GM23338 (cell line): ENCODE measurements at regions not wholly inside any gene's neighbourhood (a gene's known extent, or its start where the extent isn't known, plus 50 kb on each side); places are given as distances from the start of the nearest gene placed in this dataset.

Experiments
- ATAC-seq: fragments of 200-7000 bp; cut with Tn5 transposase; 3 replicates; pipeline ENCODE4 v1.9.1; 2020
- DNase-seq: peaks from one replicate; pipeline ENCODE4 v3.0.0-alpha.2; 2015; ENCODE audit warnings: low spot score
- H2AFZ ChIP-seq: fragments of 200-600 bp; sonication (generic); 2 replicates; pipeline ENCODE4 v1.8.0; 2016; ENCODE audit warnings: antibody characterized with exemption, mild to moderate bottlenecking, moderate library complexity
- H3F3A ChIP-seq: fragments of 200-600 bp; sonication (generic); replicated peaks from 2 replicates; pipeline ENCODE4 v1.8.0; 2017; ENCODE audit warnings: antibody characterized with exemption, mixed run types, low read depth
- H3K27ac ChIP-seq: fragments of 200-600 bp; sonication (generic); 2 replicates; pipeline ENCODE4 v1.6.1; 2016; ENCODE audit warnings: low read depth
- H3K27me3 ChIP-seq: fragments of 200-600 bp; sonication (generic); 2 replicates; pipeline ENCODE4 v1.8.0; 2016; ENCODE audit warnings: mild to moderate bottlenecking, mixed run types, moderate library complexity; ENCODE audit not compliant: insufficient read depth
- H3K36me3 ChIP-seq: fragments of 200-600 bp; sonication (generic); 2 replicates; pipeline ENCODE4 v1.8.0; 2016; ENCODE audit warnings: mild to moderate bottlenecking; ENCODE audit not compliant: insufficient read depth
- H3K4me1 ChIP-seq: fragments of 200-600 bp; sonication (generic); 2 replicates; pipeline ENCODE4 v1.8.0; 2016; ENCODE audit warnings: mild to moderate bottlenecking, moderate library complexity; ENCODE audit not compliant: insufficient read depth
- H3K4me2 ChIP-seq: fragments of 200-600 bp; sonication (generic); 2 replicates; pipeline ENCODE4 v1.7.1; 2017; ENCODE audit warnings: mixed run types
- H3K4me3 ChIP-seq: fragments of 200-600 bp; sonication (generic); 2 replicates; pipeline ENCODE4 v1.6.1; 2016; ENCODE audit warnings: mixed run types
- H3K79me2 ChIP-seq: fragments of 200-600 bp; sonication (generic); replicated peaks from 2 replicates; pipeline ENCODE4 v1.8.0; 2017; ENCODE audit warnings: mild to moderate bottlenecking; ENCODE audit not compliant: insufficient read depth
- H3K9me2 ChIP-seq: fragments of 200-600 bp; sonication (generic); 2 replicates; pipeline ENCODE4 v1.8.0; 2017; ENCODE audit not compliant: insufficient read depth
- H4K20me1 ChIP-seq: fragments of 200-600 bp; sonication (generic); replicated peaks from 2 replicates; pipeline ENCODE4 v1.8.0; 2017; ENCODE audit warnings: mild to moderate bottlenecking; ENCODE audit not compliant: insufficient read depth
- H3K27ac Mint-ChIP-seq: 2 replicates; pipeline ENCODE4 v1.8.0; 2020; ENCODE audit warnings: inconsistent platforms, mild to moderate bottlenecking, moderate library complexity, mixed read lengths
- H3K27me3 Mint-ChIP-seq: 3 replicates; pipeline ENCODE4 v1.8.0; 2022; ENCODE audit warnings: low read depth, mild to moderate bottlenecking, moderate library complexity, mixed read lengths, inconsistent platforms; ENCODE audit not compliant: insufficient read depth, poor library complexity
- H3K36me3 Mint-ChIP-seq: 3 replicates; pipeline ENCODE4 v1.8.0; 2021; ENCODE audit warnings: low read depth, mild to moderate bottlenecking, inconsistent platforms, moderate library complexity, mixed read lengths
- H3K4me1 Mint-ChIP-seq: 3 replicates; pipeline ENCODE4 v1.8.0; 2020; ENCODE audit warnings: mild to moderate bottlenecking, inconsistent platforms, mixed read lengths
- H3K4me3 Mint-ChIP-seq: 3 replicates; pipeline ENCODE4 v1.8.0; 2021; ENCODE audit warnings: moderate library complexity, mild to moderate bottlenecking, inconsistent platforms, mixed read lengths
- H3K9me3 Mint-ChIP-seq: 3 replicates; pipeline ENCODE4 v1.8.0; 2020; ENCODE audit warnings: moderate library complexity, mild to moderate bottlenecking, inconsistent platforms, mixed read lengths
- CREB1 ChIP-seq: fragments of 250-450 bp; sonication (Bioruptor Pico); IDR thresholded peaks from 2 replicates; pipeline ENCODE4 v1.5.0; 2020; ENCODE audit warnings: low read depth, mild to moderate bottlenecking, moderate library complexity
- CTCF ChIP-seq, 2 experiments: fragments of 200-600 bp in 1 of 2; sonication (generic) in 1 of 2; conservative IDR thresholded peaks; 2 replicates each; pipeline versions ENCODE4 v1.5.1 to v1.6.1; 2016 to 2017; ENCODE audit warnings: antibody characterized with exemption in 2 of 2, low read depth in 2 of 2, mild to moderate bottlenecking in 2 of 2, moderate library complexity in 1 of 2
- ETS1 ChIP-seq: IDR thresholded peaks from 2 replicates; pipeline ENCODE4 v1.6.1; 2016; ENCODE audit warnings: antibody characterized with exemption
- EZH2 ChIP-seq: fragments of 200-600 bp; sonication (generic); IDR thresholded peaks from one replicate; pipeline ENCODE4 v1.8.0; 2017; ENCODE audit warnings: antibody characterized with exemption, mild to moderate bottlenecking, low read depth; ENCODE audit not compliant: unreplicated experiment
- EZH2phosphoT487 ChIP-seq: fragments of 200-600 bp; sonication (generic); IDR thresholded peaks from one replicate; pipeline ENCODE4 v1.8.1; 2018; ENCODE audit warnings: antibody characterized with exemption; ENCODE audit not compliant: unreplicated experiment
- JUNB ChIP-seq: IDR thresholded peaks from one replicate; pipeline ENCODE4 v1.6.1; 2016; ENCODE audit warnings: antibody characterized with exemption; ENCODE audit not compliant: unreplicated experiment
- NANOG ChIP-seq: IDR thresholded peaks from 2 replicates; pipeline ENCODE4 v1.6.1; 2016; ENCODE audit warnings: antibody characterized with exemption, borderline replicate concordance
- POLR2AphosphoS5 ChIP-seq: IDR thresholded peaks from 2 replicates; pipeline ENCODE4 v1.6.1; 2016; ENCODE audit warnings: antibody characterized with exemption, low read depth
- REST ChIP-seq: IDR thresholded peaks from one replicate; pipeline ENCODE4 v1.6.1; 2018; ENCODE audit warnings: antibody characterized with exemption; ENCODE audit not compliant: unreplicated experiment
- STAT1 ChIP-seq: IDR thresholded peaks from one replicate; pipeline ENCODE4 v1.6.1; 2016; ENCODE audit warnings: antibody characterized with exemption; ENCODE audit not compliant: unreplicated experiment
- ZNF114 ChIP-seq: fragments of 250-450 bp; sonication (Bioruptor Pico); IDR thresholded peaks from 2 replicates; pipeline ENCODE4 v1.5.0; 2020; ENCODE audit warnings: mild to moderate bottlenecking, moderate library complexity
- ZNF331 ChIP-seq: fragments of 250-450 bp; sonication (Bioruptor Pico); IDR thresholded peaks from 2 replicates; pipeline ENCODE4 v1.5.0; 2020; ENCODE audit warnings: low read depth, mild to moderate bottlenecking, moderate library complexity
- ZNF462 ChIP-seq: fragments of 250-450 bp; sonication (Bioruptor Pico); IDR thresholded peaks from 2 replicates; pipeline ENCODE4 v1.5.0; 2020; ENCODE audit warnings: mild to moderate bottlenecking, moderate library complexity

- H2AFZ ChIP-seq: no peak overlapping the region
- no peak overlapping the region for H3K4me2 ChIP-seq
- H3K27ac ChIP-seq: no peak overlapping the region
- H3K79me2 ChIP-seq: no peaks in the 10 kb centered on the region
- Mint-ChIP-seq H3K27ac (no peak overlapping the region), H3K36me3 (0 out of 3 replicates have a peak, but pooled peaks cover 3% of the 10 kb centered on the region), H3K9me3 (peaks cover 3% of the 10 kb centered on the region; the same call in 2 of the 3 replicates), H3K27me3 (no peaks in the 10 kb centered on the region), H3K4me1 (peaks cover 7% of the 10 kb centered on the region; the same call in 1 of the 3 replicates), H3K4me3 (no peak overlapping the region)
- H3K9me2 ChIP-seq: 0 out of 2 replicates have a peak, but pooled peaks cover 10% of the 10 kb centered on the region
- H3K4me1 ChIP-seq: peaks cover 8% of the 10 kb centered on the region; the same call in 1 of the 2 replicates
- no peak overlapping the region for H3K4me3 ChIP-seq
- no peak for DNase-seq
- no peaks in the 10 kb centered on the region for H3F3A ChIP-seq
- no peaks in the 10 kb centered on the region for H3K36me3 ChIP-seq
- no peaks in the 10 kb centered on the region for H3K27me3 ChIP-seq
- ATAC-seq: no peak
- TF ChIP-seq JUNB: no peak
- TF ChIP-seq ZNF114 (CRISPR knock-in tag): no peak
- TF ChIP-seq ZNF462 (CRISPR knock-in tag): no peak
- TF ChIP-seq ETS1: no peak
- no peak for TF ChIP-seq EZH2
- no peak for TF ChIP-seq CREB1 (CRISPR knock-in tag)
- TF ChIP-seq EZH2phosphoT487: no peak
- TF ChIP-seq CTCF (conservative IDR thresholded peaks at IDR 0.05; ENCODE audit: low read depth in 2 of 2): no peak
- no peak for TF ChIP-seq REST
- no peak for TF ChIP-seq STAT1
- TF ChIP-seq ZNF331 (CRISPR knock-in tag): no peak
- TF ChIP-seq NANOG: no peak
- TF ChIP-seq POLR2AphosphoS5: no peak
- H4K20me1 ChIP-seq: no peaks in the 10 kb centered on the region
Observed at GRCh38 chr6:84975316-84975715, 210.9 kb upstream of the TBX18 start.
